ENCODE measurements at regions not wholly inside any gene's neighbourhood (a gene's known extent, or its start where the extent isn't known, plus 50 kb on each side); places are given as distances from the start of the nearest gene placed in this dataset.

- no peaks in the 10 kb centered on the region for H3K27me3 Mint-ChIP-seq
- no peak for DNase-seq (ENCODE audit: extremely low spot score, unreplicated experiment)
- no peaks in the 10 kb centered on the region for H3K4me1 Mint-ChIP-seq (ENCODE audit: unreplicated experiment)
- H3K27ac Mint-ChIP-seq: no peak overlapping the region
- H3K9me3 Mint-ChIP-seq: no peaks in the 10 kb centered on the region
- H3K36me3 Mint-ChIP-seq: no peaks in the 10 kb centered on the region
- TF ChIP-seq, protein P1, sequence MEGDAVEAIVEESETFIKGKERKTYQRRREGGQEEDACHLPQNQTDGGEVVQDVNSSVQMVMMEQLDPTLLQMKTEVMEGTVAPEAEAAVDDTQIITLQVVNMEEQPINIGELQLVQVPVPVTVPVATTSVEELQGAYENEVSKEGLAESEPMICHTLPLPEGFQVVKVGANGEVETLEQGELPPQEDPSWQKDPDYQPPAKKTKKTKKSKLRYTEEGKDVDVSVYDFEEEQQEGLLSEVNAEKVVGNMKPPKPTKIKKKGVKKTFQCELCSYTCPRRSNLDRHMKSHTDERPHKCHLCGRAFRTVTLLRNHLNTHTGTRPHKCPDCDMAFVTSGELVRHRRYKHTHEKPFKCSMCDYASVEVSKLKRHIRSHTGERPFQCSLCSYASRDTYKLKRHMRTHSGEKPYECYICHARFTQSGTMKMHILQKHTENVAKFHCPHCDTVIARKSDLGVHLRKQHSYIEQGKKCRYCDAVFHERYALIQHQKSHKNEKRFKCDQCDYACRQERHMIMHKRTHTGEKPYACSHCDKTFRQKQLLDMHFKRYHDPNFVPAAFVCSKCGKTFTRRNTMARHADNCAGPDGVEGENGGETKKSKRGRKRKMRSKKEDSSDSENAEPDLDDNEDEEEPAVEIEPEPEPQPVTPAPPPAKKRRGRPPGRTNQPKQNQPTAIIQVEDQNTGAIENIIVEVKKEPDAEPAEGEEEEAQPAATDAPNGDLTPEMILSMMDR (conservative IDR thresholded peaks at IDR 0.05): no peak
- no peak overlapping the region for H3K4me3 Mint-ChIP-seq
Measured at GRCh38 chr12:83807871-83808270, 1104.7 kb downstream of the SLC6A15 start.

GRCh38 chr12:83805873-83806272 is 1106.7 kb downstream of the SLC6A15 start:
- no peaks in the 10 kb centered on the region for H3K4me1 Mint-ChIP-seq (ENCODE audit: unreplicated experiment)
- TF ChIP-seq, protein P1 (conservative IDR thresholded peaks at IDR 0.05): no peak
- no peaks in the 10 kb centered on the region for H3K9me3 Mint-ChIP-seq
- no peaks in the 10 kb centered on the region for H3K36me3 Mint-ChIP-seq
- DNase-seq (ENCODE audit: extremely low spot score, unreplicated experiment): no peak
- H3K4me3 Mint-ChIP-seq: no peak overlapping the region
- no peak overlapping the region for H3K27ac Mint-ChIP-seq
- H3K27me3 Mint-ChIP-seq: no peaks in the 10 kb centered on the region

DNA sequence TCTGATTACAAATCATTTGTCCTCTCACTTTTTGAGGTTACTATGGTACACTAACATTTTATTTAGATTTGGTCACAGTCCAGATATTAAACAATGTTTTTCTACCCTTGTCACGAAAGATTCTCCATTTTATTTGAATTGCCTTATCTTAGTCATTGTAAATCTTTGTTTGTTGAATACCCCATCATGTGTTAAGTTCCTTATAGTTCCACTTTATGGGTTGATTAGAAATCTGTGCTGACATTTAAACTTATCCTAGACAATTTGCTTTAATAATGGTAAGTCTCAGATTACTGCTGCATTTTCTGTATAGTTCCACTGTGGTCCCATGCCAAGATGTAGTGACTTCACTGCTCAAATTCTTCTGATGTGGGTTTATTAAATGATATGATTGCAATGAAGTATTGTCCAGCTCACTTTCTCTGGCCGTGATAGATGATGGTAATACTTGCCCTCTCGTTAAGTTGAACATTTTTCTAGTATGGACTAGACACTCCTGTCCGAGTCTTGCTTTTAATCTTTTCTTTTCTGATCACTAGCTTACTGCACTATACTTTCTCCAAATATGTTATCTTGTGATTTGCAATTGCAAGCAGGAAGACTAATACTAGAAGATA is 1107.3 kb downstream of the SLC6A15 start:
- Mint-ChIP-seq H3K4me1 (ENCODE audit: unreplicated experiment) (no peaks in the 10 kb centered on the region), H3K36me3 (no peaks in the 10 kb centered on the region), H3K27ac (no peak overlapping the region), H3K4me3 (no peak overlapping the region), H3K9me3 (no peaks in the 10 kb centered on the region), H3K27me3 (no peaks in the 10 kb centered on the region)
- DNase-seq (ENCODE audit: extremely low spot score, unreplicated experiment): no peak
- TF ChIP-seq, protein P1 (conservative IDR thresholded peaks at IDR 0.05): no peak

- Mint-ChIP-seq H3K36me3 (no peaks in the 10 kb centered on the region), H3K4me3 (no peak overlapping the region), H3K4me1 (ENCODE audit: unreplicated experiment) (no peaks in the 10 kb centered on the region), H3K9me3 (no peaks in the 10 kb centered on the region), H3K27me3 (no peaks in the 10 kb centered on the region), H3K27ac (no peak overlapping the region)
- DNase-seq (ENCODE audit: extremely low spot score, unreplicated experiment): no peak
- TF ChIP-seq, protein P1 (conservative IDR thresholded peaks at IDR 0.05): no peak
Measured at GRCh38 chr12:83801972-83802371, 1110.6 kb downstream of the SLC6A15 start.

- no peak for DNase-seq (ENCODE audit: extremely low spot score, unreplicated experiment)
- H3K27ac Mint-ChIP-seq: no peak overlapping the region
- peaks cover 8% of the 10 kb centered on the region for H3K4me1 Mint-ChIP-seq (ENCODE audit: unreplicated experiment)
- H3K9me3 Mint-ChIP-seq: no peaks in the 10 kb centered on the region
- H3K4me3 Mint-ChIP-seq: no peak overlapping the region
- TF ChIP-seq, protein P1 (conservative IDR thresholded peaks at IDR 0.05): no peak
- no peaks in the 10 kb centered on the region for H3K36me3 Mint-ChIP-seq
- no peaks in the 10 kb centered on the region for H3K27me3 Mint-ChIP-seq
Measured at GRCh38 chr12:83800022-83800421, 1112.6 kb downstream of the SLC6A15 start.

DNA sequence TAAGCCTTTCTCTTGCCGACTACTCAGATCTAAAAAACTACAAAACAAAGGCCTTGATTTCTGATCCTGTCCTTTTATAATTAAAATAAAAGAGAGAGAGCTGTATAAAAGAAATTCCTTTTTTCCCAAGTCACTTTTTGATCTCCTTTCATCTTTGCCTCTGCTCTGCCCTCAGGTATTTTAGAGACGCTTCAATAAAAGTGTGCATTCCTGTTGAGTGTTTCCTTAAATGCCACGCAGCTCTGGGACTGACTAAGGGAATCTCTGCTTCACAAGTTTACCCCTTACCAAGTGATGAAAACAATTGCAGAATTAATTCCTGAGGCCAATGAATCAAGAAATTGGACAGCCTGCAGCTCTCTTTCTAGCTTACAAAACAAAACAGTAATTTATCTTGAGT is 1109.8 kb downstream of the TMTC2 start:
- H3K36me3 Mint-ChIP-seq: no peaks in the 10 kb centered on the region
- peaks cover 8% of the 10 kb centered on the region for H3K4me1 Mint-ChIP-seq (ENCODE audit: unreplicated experiment)
- no peak overlapping the region for H3K4me3 Mint-ChIP-seq
- H3K27me3 Mint-ChIP-seq: no peaks in the 10 kb centered on the region
- TF ChIP-seq, protein P1 (conservative IDR thresholded peaks at IDR 0.05): no peak
- no peak overlapping the region for H3K27ac Mint-ChIP-seq
- no peak for DNase-seq (ENCODE audit: extremely low spot score, unreplicated experiment)
- H3K9me3 Mint-ChIP-seq: no peaks in the 10 kb centered on the region

Measured in type B pancreatic cell (in vitro differentiated cells).